PC-3 (cell line): ENCODE measurements at regions not wholly inside any gene's neighbourhood (a gene's known extent, or its start where the extent isn't known, plus 50 kb on each side); places are given as distances from the start of the nearest gene placed in this dataset.

ENCODE experiments used
- CTCF ChIP-seq: fragments of 300-600 bp; sonication (generic); conservative IDR thresholded peaks from 2 replicates; pipeline ENCODE4 v1.5.1; 2017; ENCODE audit warnings: antibody characterized with exemption, low read depth, mild to moderate bottlenecking, low read length
- EZH2 ChIP-seq: fragments of 300-600 bp; sonication (generic); IDR thresholded peaks from one replicate; pipeline ENCODE4 v1.6.1; 2017; ENCODE audit warnings: antibody characterized with exemption, mild to moderate bottlenecking, low read length; ENCODE audit not compliant: unreplicated experiment
- EZH2phosphoT487 ChIP-seq: fragments of 300-600 bp; sonication (generic); IDR thresholded peaks from 2 replicates; pipeline ENCODE4 v1.6.1; 2018; ENCODE audit warnings: mild to moderate bottlenecking, antibody characterized with exemption, low read length, borderline replicate concordance

- no peak for TF ChIP-seq CTCF
- no peak for TF ChIP-seq EZH2phosphoT487
- TF ChIP-seq EZH2: no peak
Observed at GRCh38 chr5:75993183-75993582, 90.0 kb upstream of the SV2C start.
